ENCODE measurements at regions not wholly inside any gene's neighbourhood (a gene's known extent, or its start where the extent isn't known, plus 50 kb on each side); places are given as distances from the start of the nearest gene placed in this dataset.

GRCh38 chr6:28720357-28721231, 194.9 kb downstream of the GPX5 start:
- H3K27ac ChIP-seq, result no peak overlapping the region
- no peak for DNase-seq
- 51 to 78% (median 61%) methylated on average over 26 of the region's 26 CpGs for WGBS, 5 donors
- H3K9me3 ChIP-seq, result no peaks in the 10 kb centered on the region
- peaks cover 0 to 62% (median 6%) of the 10 kb centered on the region in 3 donors for H3K27me3 ChIP-seq
- H3K4me1 ChIP-seq, result no peaks in the 10 kb centered on the region
- no peak for TF ChIP-seq EP300 (IDR thresholded peaks at IDR 0.05)
- TF ChIP-seq POLR2A (IDR thresholded peaks at IDR 0.05), result no peak
- TF ChIP-seq POLR2AphosphoS5 (IDR thresholded peaks at IDR 0.05), result no peak
- no peak for TF ChIP-seq CTCF (IDR thresholded peaks at IDR 0.05)
- intact Hi-C loops (cut with DNase I; ENCODE audit: low total_unique reads), result no loop called here
- H3K36me3 ChIP-seq, result no peaks in the 10 kb centered on the region
- H3K4me3 ChIP-seq, result no peak overlapping the region

GRCh38 chr6:28721372-28721771, 195.7 kb downstream of the GPX5 start:
- H3K36me3 ChIP-seq, result no peaks in the 10 kb centered on the region
- TF ChIP-seq POLR2AphosphoS5 (IDR thresholded peaks at IDR 0.05), result no peak
- WGBS, 5 donors, result 77 to 86% (median 83%) methylated on average over 2 of the region's 2 CpGs
- no peaks in the 10 kb centered on the region for H3K9me3 ChIP-seq
- no peaks in the 10 kb centered on the region for H3K4me1 ChIP-seq
- peaks cover 0 to 70% (median 6%) of the 10 kb centered on the region in 3 donors for H3K27me3 ChIP-seq
- intact Hi-C loops (cut with DNase I; ENCODE audit: low total_unique reads), result no loop called here
- no peak for DNase-seq
- H3K4me3 ChIP-seq, result no peak overlapping the region
- no peak overlapping the region for H3K27ac ChIP-seq

GRCh38 chr6:28724395-28724794, 198.7 kb downstream of the GPX5 start:
- Histone ChIP-seq H3K36me3 (no peaks in the 10 kb centered on the region), H3K9me3 (no peaks in the 10 kb centered on the region), H3K4me1 (peaks cover 4 to 11% (median 8%) of the 10 kb centered on the region in 4 donors), H3K27ac (no peak overlapping the region), H3K4me3 (no peak overlapping the region), H3K27me3 (peaks cover 0 to 84% (median 6%) of the 10 kb centered on the region in 3 donors)
- no peak for DNase-seq
- 42 to 72% (median 48%) methylated on average over 1 of the region's 1 CpG for WGBS, 5 donors
- intact Hi-C loops (cut with DNase I; ENCODE audit: low total_unique reads), result no loop called here
- TF ChIP-seq POLR2AphosphoS5 (IDR thresholded peaks at IDR 0.05) (no peak), CTCF (IDR thresholded peaks at IDR 0.05) (no peak), EP300 (IDR thresholded peaks at IDR 0.05) (no peak), POLR2A (IDR thresholded peaks at IDR 0.05) (no peak)

GRCh38 chr6:28725274-28725809, 198.4 kb downstream of the TRIM27 start:
- Histone ChIP-seq H3K27ac (no peak overlapping the region), H3K4me1 (peaks cover 4 to 11% (median 8%) of the 10 kb centered on the region in 4 donors), H3K27me3 (peaks cover 0 to 88% (median 12%) of the 10 kb centered on the region in 3 donors), H3K4me3 (no peak overlapping the region), H3K36me3 (no peaks in the 10 kb centered on the region), H3K9me3 (peaks cover 0 to 6% (median 5%) of the 10 kb centered on the region in 4 donors)
- DNase-seq, result no peak
- TF ChIP-seq EP300 (IDR thresholded peaks at IDR 0.05), result no peak
- no peak for TF ChIP-seq POLR2A (IDR thresholded peaks at IDR 0.05)
- TF ChIP-seq CTCF (IDR thresholded peaks at IDR 0.05), result no peak
- TF ChIP-seq POLR2AphosphoS5 (IDR thresholded peaks at IDR 0.05), result no peak
- WGBS, 5 donors, result 55 to 70% (median 63%) methylated on average over 2 of the region's 2 CpGs
- intact Hi-C loops (cut with DNase I; ENCODE audit: low total_unique reads), result no loop called here

Data from stomach (tissue), 8 donors.